HEK293T (cell line): ENCODE measurements at regions not wholly inside any gene's neighbourhood (a gene's known extent, or its start where the extent isn't known, plus 50 kb on each side); places are given as distances from the start of the nearest gene placed in this dataset.

Experiments
- CTBP1 ChIP-seq: fragments of 450-650 bp; IDR thresholded peaks from 2 replicates; pipeline ENCODE4 v1.6.1; 2016; ENCODE audit warnings: borderline replicate concordance
- ELF4 ChIP-seq: fragments of 450-650 bp; IDR thresholded peaks from 2 replicates; pipeline ENCODE4 v1.6.1; 2017; ENCODE audit warnings: antibody characterized with exemption
- SP1 ChIP-seq: fragments of 450-650 bp; IDR thresholded peaks from 2 replicates; pipeline ENCODE4 v1.6.1; 2017
- SUZ12 ChIP-seq: fragments of 450-650 bp; IDR thresholded peaks from 2 replicates; pipeline ENCODE4 v1.6.1; 2016; ENCODE audit warnings: mild to moderate bottlenecking

GRCh38 chr2:47313728-47314127 is 55.4 kb upstream of the EPCAM start:
- TF ChIP-seq SP1: no peak
- TF ChIP-seq CTBP1: no peak
- TF ChIP-seq SUZ12: no peak
- TF ChIP-seq ELF4: no peak
